Activated B cell treated with CpG ODN at 0.5 μM for 24 hours (primary cell): ENCODE measurements at regions not wholly inside any gene's neighbourhood (a gene's known extent, or its start where the extent isn't known, plus 50 kb on each side); places are given as distances from the start of the nearest gene placed in this dataset.
"Not testable (repeated sequence)": the region's sequence is repeated elsewhere in the genome, so short reads cannot be mapped to it uniquely, and the experiment has no call there.

ENCODE experiments used
- ATAC-seq: fragments of 200-7000 bp; cut with Tn5 transposase; one replicate; pipeline ENCODE4 v1.10.0; 2021; ENCODE audit warnings: low read depth, mild to moderate bottlenecking, moderate library complexity
- CTCF ChIA-PET: fragments of 350-600 bp; sonication (Branson Sonifier 250); formaldehyde crosslinking; loops from one replicate; lab custom pipeline; 2021; ENCODE audit warnings: antibody characterized with exemption; lab: Charles Lee
- POLR2A ChIA-PET: fragments of 350-600 bp; sonication (Branson Sonifier 250); formaldehyde crosslinking; loops from one replicate; lab custom pipeline; 2021; ENCODE audit warnings: antibody characterized with exemption; lab: Charles Lee
- DNase-seq: peaks from one replicate; pipeline ENCODE4 v3.0.0; 2022
- H3K27ac Mint-ChIP-seq: one replicate; pipeline ENCODE4 v1.8.0; 2020; ENCODE audit warnings: mixed read lengths
- H3K27me3 Mint-ChIP-seq: one replicate; pipeline ENCODE4 v1.8.0; 2021; ENCODE audit warnings: mixed read lengths
- H3K36me3 Mint-ChIP-seq: one replicate; pipeline ENCODE4 v1.8.0; 2021; ENCODE audit warnings: low read depth, mixed read lengths
- H3K4me1 Mint-ChIP-seq: one replicate; pipeline ENCODE4 v1.8.0; 2021; ENCODE audit warnings: mixed read lengths
- H3K4me3 Mint-ChIP-seq: one replicate; pipeline ENCODE4 v1.8.0; 2020; ENCODE audit warnings: mild to moderate bottlenecking, mixed read lengths
- H3K9me3 Mint-ChIP-seq: one replicate; pipeline ENCODE4 v1.8.0; 2020; ENCODE audit warnings: mixed read lengths
- CTCF ChIP-seq: fragments of 200-600 bp; IDR thresholded peaks from one replicate; pipeline ENCODE4 v1.8.0; 2022; ENCODE audit warnings: antibody characterized with exemption, mild to moderate bottlenecking
- intact Hi-C: fragments of 100-400 bp; cut with micrococcal nuclease; formaldehyde crosslinking; loops from one replicate; pipeline ENCODE4 v1.15.1; 2024

GRCh38 chr17:30600060-30600829 is 123.0 kb downstream of the GOSR1 start:
- H3K9me3 Mint-ChIP-seq, result peaks cover 6% of the 10 kb centered on the region
- ATAC-seq (peak; percentile 90), DNase-seq (peak; percentile 80)
- peaks cover 29% of the 10 kb centered on the region for H3K4me1 Mint-ChIP-seq
- peaks cover 3% of the 10 kb centered on the region for H3K36me3 Mint-ChIP-seq
- POLR2A ChIA-PET, result interaction anchor here (0.5 to 1.9 kb wide), 10 partner anchors 49 to 1337 kb away, joined by 3 to 18 read pairs (median 4); partner anchors contain the start of genes GOSR1, NF1 and SUZ12
- TF ChIP-seq CTCF, result no peak
- H3K4me3 Mint-ChIP-seq, result peak overlapping the region; percentile 98
- H3K27ac Mint-ChIP-seq, result peak overlapping the region; percentile 76
- H3K27me3 Mint-ChIP-seq, result no peaks in the 10 kb centered on the region
- CTCF ChIA-PET, result interaction anchor here (1.5 kb wide), 1 partner anchor 124 kb away, joined by 3 read pairs; no protein-coding TSS in a partner anchor
- intact Hi-C loops, result loop anchor here (1.0 to 10.0 kb wide), 5 partner anchors 49 to 260 kb away; partner anchors contain the start of genes CPD and GOSR1

- H3K27ac Mint-ChIP-seq, result peak overlapping the region; percentile 76
- ChIA-PET CTCF (interaction anchor here (1.5 kb wide), 1 partner anchor 123 kb away, joined by 3 read pairs; no protein-coding TSS in a partner anchor), POLR2A (interaction anchor here (0.7 to 1.9 kb wide), 2 partner anchors 33 to 122 kb away, joined by 4 to 18 read pairs; partner anchors contain the start of gene GOSR1)
- no peak for TF ChIP-seq CTCF
- intact Hi-C loops, result loop anchor here (1.0 to 10.0 kb wide), 5 partner anchors 49 to 259 kb away; partner anchors contain the start of genes CPD and GOSR1
- peak overlapping the region; percentile 98 for H3K4me3 Mint-ChIP-seq
- DNase-seq (no peak), ATAC-seq (no peak)
- H3K27me3 Mint-ChIP-seq, result no peaks in the 10 kb centered on the region
- peaks cover 3% of the 10 kb centered on the region for H3K36me3 Mint-ChIP-seq
- H3K4me1 Mint-ChIP-seq, result peaks cover 24% of the 10 kb centered on the region
- peaks cover 9% of the 10 kb centered on the region for H3K9me3 Mint-ChIP-seq
These were observed 122.3 kb downstream of the GOSR1 start for GRCh38 chr17:30599428-30600059.

- ATAC-seq, result no peak
These were observed 120.6 kb downstream of the GOSR1 start for GRCh38 chr17:30597776-30598288.

GRCh38 chr17:30596948-30597775 is 120.0 kb downstream of the GOSR1 start:
- H3K4me1 Mint-ChIP-seq, result peaks cover 18% of the 10 kb centered on the region
- H3K4me3 Mint-ChIP-seq, intact Hi-C loops, H3K27me3 Mint-ChIP-seq, H3K36me3 Mint-ChIP-seq, CTCF ChIA-PET, ATAC-seq, H3K9me3 Mint-ChIP-seq, DNase-seq, H3K27ac Mint-ChIP-seq: not testable (repeated sequence)
- POLR2A ChIA-PET, result interaction anchor here (1.7 kb wide), 1 partner anchor 120 kb away, joined by 4 read pairs; the partner anchor contains the start of gene GOSR1

More at GRCh38 chr17:30597776-30598288, 120.6 kb downstream of the GOSR1 start:
- H3K4me3 Mint-ChIP-seq, result no peak overlapping the region
- intact Hi-C loops, result no loop called here
- no peak overlapping the region for H3K27ac Mint-ChIP-seq
- ChIA-PET CTCF (no interaction called here), POLR2A (interaction anchor here (1.7 kb wide), 1 partner anchor 121 kb away, joined by 4 read pairs; the partner anchor contains the start of gene GOSR1)
- no peaks in the 10 kb centered on the region for H3K27me3 Mint-ChIP-seq
- peaks cover 3% of the 10 kb centered on the region for H3K36me3 Mint-ChIP-seq
- peaks cover 21% of the 10 kb centered on the region for H3K4me1 Mint-ChIP-seq
- no peak for TF ChIP-seq CTCF
- no peak for DNase-seq
- H3K9me3 Mint-ChIP-seq, result peaks cover 9% of the 10 kb centered on the region

- CTCF ChIA-PET, H3K27me3 Mint-ChIP-seq, H3K27ac Mint-ChIP-seq, H3K4me1 Mint-ChIP-seq, ATAC-seq, DNase-seq, H3K4me3 Mint-ChIP-seq, H3K36me3 Mint-ChIP-seq, H3K9me3 Mint-ChIP-seq, POLR2A ChIA-PET, intact Hi-C loops: not testable (repeated sequence)
These were observed 117.8 kb downstream of the GOSR1 start for GRCh38 chr17:30594953-30595371.
